ENCODE measurements at regions not wholly inside any gene's neighbourhood (a gene's known extent, or its start where the extent isn't known, plus 50 kb on each side); places are given as distances from the start of the nearest gene placed in this dataset.

DNA sequence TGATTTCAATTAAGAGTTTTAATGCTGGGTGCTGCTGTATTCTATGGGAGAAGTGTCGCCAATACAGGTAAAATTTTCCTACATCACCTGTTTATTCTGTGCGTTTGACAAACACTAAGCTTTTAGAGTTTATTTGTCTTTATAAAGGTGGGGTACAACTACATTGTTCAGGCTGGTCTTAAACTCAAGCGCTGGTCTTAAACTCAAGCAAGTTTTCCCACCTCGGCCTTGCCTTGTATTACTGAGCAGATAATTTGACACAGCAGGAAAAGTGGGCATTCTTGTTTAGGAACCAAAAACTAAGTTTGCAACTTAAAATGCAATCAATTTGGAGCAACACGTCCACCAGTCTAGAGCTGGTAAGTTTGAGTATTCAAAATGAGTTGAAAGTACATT is 112.9 kb upstream of the BTN3A2 start:
- TF ChIP-seq, protein P1, sequence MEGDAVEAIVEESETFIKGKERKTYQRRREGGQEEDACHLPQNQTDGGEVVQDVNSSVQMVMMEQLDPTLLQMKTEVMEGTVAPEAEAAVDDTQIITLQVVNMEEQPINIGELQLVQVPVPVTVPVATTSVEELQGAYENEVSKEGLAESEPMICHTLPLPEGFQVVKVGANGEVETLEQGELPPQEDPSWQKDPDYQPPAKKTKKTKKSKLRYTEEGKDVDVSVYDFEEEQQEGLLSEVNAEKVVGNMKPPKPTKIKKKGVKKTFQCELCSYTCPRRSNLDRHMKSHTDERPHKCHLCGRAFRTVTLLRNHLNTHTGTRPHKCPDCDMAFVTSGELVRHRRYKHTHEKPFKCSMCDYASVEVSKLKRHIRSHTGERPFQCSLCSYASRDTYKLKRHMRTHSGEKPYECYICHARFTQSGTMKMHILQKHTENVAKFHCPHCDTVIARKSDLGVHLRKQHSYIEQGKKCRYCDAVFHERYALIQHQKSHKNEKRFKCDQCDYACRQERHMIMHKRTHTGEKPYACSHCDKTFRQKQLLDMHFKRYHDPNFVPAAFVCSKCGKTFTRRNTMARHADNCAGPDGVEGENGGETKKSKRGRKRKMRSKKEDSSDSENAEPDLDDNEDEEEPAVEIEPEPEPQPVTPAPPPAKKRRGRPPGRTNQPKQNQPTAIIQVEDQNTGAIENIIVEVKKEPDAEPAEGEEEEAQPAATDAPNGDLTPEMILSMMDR (conservative IDR thresholded peaks at IDR 0.05; ENCODE audit: low read length): no peak
- TF ChIP-seq EZH2phosphoT487 (IDR thresholded peaks at IDR 0.05; ENCODE audit: borderline replicate concordance): no peak
